HepG2 (cell line): ENCODE measurements at regions not wholly inside any gene's neighbourhood (a gene's known extent, or its start where the extent isn't known, plus 50 kb on each side); places are given as distances from the start of the nearest gene placed in this dataset.

Experiments
- ATAC-seq: fragments of 200-7000 bp; cut with Tn5 transposase; 3 replicates; pipeline ENCODE4 v1.9.1; 2020; ENCODE audit warnings: mild to moderate bottlenecking, moderate library complexity
- BruUV-seq: library from RNA; stranded (reverse); fragments of 400-500 nt; replicated peaks from 2 replicates; lab custom pipeline; 2021; lab: Mats Ljungman, UMichigan
- CTCF ChIA-PET: fragments of 300-600 bp; formaldehyde crosslinking; extraction: SDS; loops from one replicate; lab custom pipeline; 2021; ENCODE audit warnings: low total read pairs, inconsistent platforms, low intra/inter-chr PET ratio; lab: Yijun Ruan, JAX
- POLR2A ChIA-PET: fragments of 350-600 bp; sonication (Branson Sonifier 250); formaldehyde crosslinking; loops from one replicate; lab custom pipeline; 2020; ENCODE audit warnings: antibody characterized with exemption, inconsistent platforms; lab: Yijun Ruan, JAX
- DNase-seq: peaks from one replicate; pipeline ENCODE4 v3.0.0-alpha.2; 2015; ENCODE audit warnings: low spot score
- FAIRE-seq: peaks from 3 replicates; lab custom pipeline; 2011; peaks lifted over from hg19 to GRCh38; lab: Jason Lieb, UNC
- H2AFZ ChIP-seq: one replicate; pipeline ENCODE4 v1.6.1; 2011; ENCODE audit warnings: low read length, inconsistent platforms
- H3K27ac ChIP-seq: fragments of 300-600 bp; 3 replicates; pipeline ENCODE4 v1.8.0; 2011; ENCODE audit warnings: mixed run types, mild to moderate bottlenecking, mixed read lengths, low read length, inconsistent platforms; ENCODE audit not compliant: insufficient read depth; ENCODE audit errors: extremely low read length
- H3K27me3 ChIP-seq, 2 experiments: fragments of 200-600 bp in 1 of 2; 2 replicates in 1 of 2; 3 replicates in 1 of 2; pipeline versions ENCODE4 v1.6.0 to v1.8.0; 2011; ENCODE audit warnings: low read length in 2 of 2, mild to moderate bottlenecking in 2 of 2, moderate library complexity in 2 of 2, inconsistent platforms in 1 of 2; ENCODE audit not compliant: insufficient read depth in 2 of 2, control insufficient read depth in 1 of 2
- H3K36me3 ChIP-seq, 2 experiments: fragments of 200-600 bp in 1 of 2; replicated peaks in 1 of 2; 2 replicates in 1 of 2; 3 replicates in 1 of 2; pipeline versions ENCODE4 v1.5.1 to v1.8.0; 2011; ENCODE audit warnings: low read length in 2 of 2, inconsistent platforms in 1 of 2; ENCODE audit not compliant: insufficient read depth in 2 of 2, control insufficient read depth in 1 of 2
- H3K4me1 ChIP-seq: 2 replicates; pipeline ENCODE4 v1.5.1; 2012; ENCODE audit warnings: low read length, inconsistent platforms; ENCODE audit not compliant: insufficient read depth
- H3K4me2 ChIP-seq: 2 replicates; pipeline ENCODE4 v1.6.0; 2011; ENCODE audit warnings: low read depth, low read length, inconsistent platforms
- H3K4me3 ChIP-seq, 3 experiments: fragments of 200-600 bp in 1 of 3; sonication (generic), shearing (Covaris generic) in 1 of 3; replicated peaks in 1 of 3; 2 replicates each; pipeline ENCODE4 v1.5.1; 2011 to 2016; ENCODE audit warnings: low read length in 3 of 3, inconsistent platforms in 2 of 3, low read depth in 2 of 3, mild to moderate bottlenecking in 2 of 3, control low read depth in 1 of 3, mixed read lengths in 1 of 3; ENCODE audit not compliant: insufficient read depth in 1 of 3
- H3K79me2 ChIP-seq: one replicate; pipeline ENCODE4 v1.6.1; 2011; ENCODE audit warnings: low read length, inconsistent platforms; ENCODE audit not compliant: insufficient read depth
- H3K9ac ChIP-seq: 2 replicates; pipeline ENCODE4 v1.6.0; 2011; ENCODE audit warnings: mild to moderate bottlenecking, low read depth, low read length, inconsistent platforms; ENCODE audit not compliant: insufficient read depth
- H3K9me3 ChIP-seq: 2 replicates; pipeline ENCODE4 v1.5.1; 2012; ENCODE audit warnings: mild to moderate bottlenecking, low read length
- H4K20me1 ChIP-seq: 2 replicates; pipeline ENCODE4 v1.6.0; 2011; ENCODE audit warnings: inconsistent platforms, mild to moderate bottlenecking, low read length, moderate library complexity; ENCODE audit not compliant: insufficient read depth
- BCL6 ChIP-seq: IDR thresholded peaks from 2 replicates; pipeline ENCODE4 v1.6.1; 2016; ENCODE audit warnings: missing genetic modification reagents, missing compliant biosample characterization
- CENPX ChIP-seq: sonication (generic); formaldehyde crosslinking; IDR thresholded peaks from 2 replicates; pipeline ENCODE4 v1.9.0; 2021; ENCODE audit warnings: mild to moderate bottlenecking, missing genetic modification reagents, moderate library complexity
- GTF2F1 ChIP-seq: fragments of 150-350 bp; IDR thresholded peaks from 2 replicates; pipeline ENCODE4 v1.6.1; 2014; ENCODE audit warnings: low read length
- HNRNPUL1 ChIP-seq: fragments of 200-400 bp; formaldehyde crosslinking; IDR thresholded peaks from 2 replicates; pipeline ENCODE4 v1.6.1; 2017; ENCODE audit warnings: low read depth, mild to moderate bottlenecking, low read length, moderate library complexity
- MAFF ChIP-seq: IDR thresholded peaks from 2 replicates; pipeline ENCODE4 v1.6.1; 2011; ENCODE audit warnings: low read depth, low read length, improper control_type of control experiment
- MAFK ChIP-seq, 2 experiments: IDR thresholded peaks in 1 of 2; conservative IDR thresholded peaks in 1 of 2; 2 replicates each; pipeline ENCODE4 v1.6.1; 2011; ENCODE audit warnings: improper control_type of control experiment in 2 of 2, low read length in 2 of 2
- MZF1 ChIP-seq: sonication (generic); formaldehyde crosslinking; IDR thresholded peaks from 2 replicates; pipeline ENCODE4 v1.8.1; 2023; ENCODE audit warnings: mild to moderate bottlenecking, missing genetic modification reagents, borderline replicate concordance
- SIX1 ChIP-seq: sonication (generic); formaldehyde crosslinking; IDR thresholded peaks from 2 replicates; pipeline ENCODE4 v1.4.0; 2020; ENCODE audit warnings: missing genetic modification reagents, borderline replicate concordance
- ZNF83 ChIP-seq: sonication (generic); formaldehyde crosslinking; IDR thresholded peaks from 2 replicates; pipeline ENCODE4 v1.4.0; 2020; ENCODE audit warnings: missing genetic modification reagents, mild to moderate bottlenecking, borderline replicate concordance
- ZNF891 ChIP-seq: sonication (generic); formaldehyde crosslinking; IDR thresholded peaks from 2 replicates; pipeline ENCODE4 v1.5.0; 2020; ENCODE audit warnings: mild to moderate bottlenecking, missing genetic modification reagents
- ZSCAN9 ChIP-seq: IDR thresholded peaks from 2 replicates; pipeline ENCODE4 v1.6.1; 2016; ENCODE audit warnings: borderline replicate concordance
- WGBS: methylation state at CpG from one replicate; pipeline ENCODE4 v1.1.6; 2017; ENCODE audit warnings: low lambda C conversion rate; 5-methylcytosine and 5-hydroxymethylcytosine counted together
- in situ Hi-C: cut with HindIII; loops from 2 replicates; pipeline ENCODE4 v1.10.0; 2017; ENCODE audit warnings: low pct_unique_long_range_greater_than_20kb; ENCODE audit not compliant: extremely low pct_ligation_motif_present
- intact Hi-C: fragments of 100-400 bp; cut with micrococcal nuclease; formaldehyde crosslinking; loops from one replicate; pipeline ENCODE4 v1.10.0; 2022; ENCODE audit not compliant: unreplicated experiment
- TF ChIP-seq, protein P1 (sequence below): IDR thresholded peaks from 2 replicates; pipeline ENCODE4 v1.4.0; 2020; ENCODE audit warnings: mild to moderate bottlenecking, missing genetic modification reagents
- TF ChIP-seq, protein P2 (sequence below): sonication (generic); formaldehyde crosslinking; IDR thresholded peaks from 2 replicates; pipeline ENCODE4 v1.4.0; 2020; ENCODE audit warnings: missing genetic modification reagents

DNA sequence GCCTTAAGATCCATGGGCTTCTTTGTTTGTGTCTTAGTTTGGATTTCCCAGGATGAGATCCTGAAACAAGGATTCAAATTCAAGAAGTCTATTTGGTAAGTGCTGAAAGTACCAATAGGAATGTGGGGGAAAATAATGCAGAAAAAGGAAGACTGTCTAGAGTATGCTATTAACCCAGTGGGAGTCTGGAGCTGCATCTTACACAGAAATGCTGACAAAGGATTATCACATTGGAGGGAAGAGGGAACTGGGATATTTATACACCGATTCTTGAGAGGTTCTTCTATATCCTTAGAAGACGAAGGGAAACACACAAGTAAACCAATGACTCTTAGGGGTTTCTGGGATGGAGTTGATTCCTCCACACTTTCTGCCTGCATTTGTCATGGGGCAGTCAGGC lies 294.8 kb upstream of the FIGN start:
- ATAC-seq (no peak), DNase-seq (no peak), FAIRE-seq (no peak)
- Histone ChIP-seq H3K4me3 (no peak overlapping the region), H3K9ac (no peak overlapping the region), H3K36me3 (no peaks in the 10 kb centered on the region), H3K4me2 (no peak overlapping the region), H3K79me2 (no peaks in the 10 kb centered on the region), H3K4me1 (no peaks in the 10 kb centered on the region), H2AFZ (no peak overlapping the region), H3K27ac (no peak overlapping the region), H3K9me3 (no peaks in the 10 kb centered on the region), H4K20me1 (no peaks in the 10 kb centered on the region), H3K27me3 (no peaks in the 10 kb centered on the region)
- TF ChIP-seq MAFF: peak; percentile 78
- no peak for TF ChIP-seq MZF1 (CRISPR knock-in tag)
- no peak for TF ChIP-seq ZSCAN9 (CRISPR knock-in tag)
- TF ChIP-seq MAFK (conservative IDR thresholded peaks at IDR 0.05 in 1 of 2, IDR thresholded peaks at IDR 0.05 in 1 of 2; ENCODE audit: low read length in 2 of 2): peak; percentile 89 to 91
- BruUV-seq: no TSS peak
- POLR2A ChIA-PET: no interaction called here
- WGBS: 6% methylated on average over 2 of the region's 2 CpGs
- intact Hi-C loops: no loop called here
- in situ Hi-C loops: no loop called here
- CTCF ChIA-PET: no interaction called here

DNA sequence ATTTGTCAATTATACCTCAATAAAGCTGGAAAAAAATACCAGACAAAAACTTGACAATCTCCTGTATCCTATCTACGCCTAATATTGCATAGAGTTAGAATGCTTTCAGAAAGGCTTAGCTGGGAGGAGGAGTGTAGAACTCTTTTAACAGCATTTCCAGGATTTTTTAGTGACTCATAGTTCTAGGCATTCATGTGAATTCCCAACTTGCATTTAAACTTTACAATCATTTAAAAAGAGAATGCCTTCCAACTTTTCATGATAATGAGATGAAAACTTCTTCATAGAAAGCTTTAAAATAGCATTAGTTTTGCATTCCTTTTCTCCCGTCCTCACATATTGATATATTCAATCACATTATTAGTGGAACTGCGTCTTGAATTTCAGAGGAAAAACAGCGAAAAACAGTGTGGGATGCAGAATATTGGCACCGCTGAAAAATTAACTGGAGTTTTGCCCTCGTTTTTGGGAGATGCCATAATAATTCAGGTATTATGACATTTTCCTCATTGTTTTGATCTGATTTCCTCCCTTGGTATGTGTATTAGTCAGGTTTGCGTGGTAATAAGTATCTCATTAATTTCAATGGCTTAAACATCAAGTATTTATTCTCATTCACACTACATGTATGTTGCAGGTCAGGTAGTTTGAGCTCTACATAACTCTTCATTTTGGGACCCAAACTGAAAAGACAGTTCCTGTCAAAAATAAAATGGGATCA lies 293.2 kb upstream of the FIGN start:
- H3K4me2 ChIP-seq: no peak overlapping the region
- no peaks in the 10 kb centered on the region for H4K20me1 ChIP-seq
- no peak overlapping the region for H3K4me3 ChIP-seq
- in situ Hi-C loops: no loop called here
- CTCF ChIA-PET: no interaction called here
- BruUV-seq: no TSS peak
- WGBS: 24% methylated on average over 7 of the region's 7 CpGs
- no peaks in the 10 kb centered on the region for H3K9me3 ChIP-seq
- H3K79me2 ChIP-seq: no peaks in the 10 kb centered on the region
- no peak for FAIRE-seq
- POLR2A ChIA-PET: no interaction called here
- intact Hi-C loops: no loop called here
- no peaks in the 10 kb centered on the region for H3K36me3 ChIP-seq
- no peak overlapping the region for H2AFZ ChIP-seq
- no peaks in the 10 kb centered on the region for H3K4me1 ChIP-seq
- no peak for ATAC-seq
- no peak overlapping the region for H3K27ac ChIP-seq
- no peaks in the 10 kb centered on the region for H3K27me3 ChIP-seq
- H3K9ac ChIP-seq: no peak overlapping the region
- no peak for DNase-seq
- no peak for TF ChIP-seq ZNF891 (CRISPR knock-in tag)
- TF ChIP-seq, protein P1, sequence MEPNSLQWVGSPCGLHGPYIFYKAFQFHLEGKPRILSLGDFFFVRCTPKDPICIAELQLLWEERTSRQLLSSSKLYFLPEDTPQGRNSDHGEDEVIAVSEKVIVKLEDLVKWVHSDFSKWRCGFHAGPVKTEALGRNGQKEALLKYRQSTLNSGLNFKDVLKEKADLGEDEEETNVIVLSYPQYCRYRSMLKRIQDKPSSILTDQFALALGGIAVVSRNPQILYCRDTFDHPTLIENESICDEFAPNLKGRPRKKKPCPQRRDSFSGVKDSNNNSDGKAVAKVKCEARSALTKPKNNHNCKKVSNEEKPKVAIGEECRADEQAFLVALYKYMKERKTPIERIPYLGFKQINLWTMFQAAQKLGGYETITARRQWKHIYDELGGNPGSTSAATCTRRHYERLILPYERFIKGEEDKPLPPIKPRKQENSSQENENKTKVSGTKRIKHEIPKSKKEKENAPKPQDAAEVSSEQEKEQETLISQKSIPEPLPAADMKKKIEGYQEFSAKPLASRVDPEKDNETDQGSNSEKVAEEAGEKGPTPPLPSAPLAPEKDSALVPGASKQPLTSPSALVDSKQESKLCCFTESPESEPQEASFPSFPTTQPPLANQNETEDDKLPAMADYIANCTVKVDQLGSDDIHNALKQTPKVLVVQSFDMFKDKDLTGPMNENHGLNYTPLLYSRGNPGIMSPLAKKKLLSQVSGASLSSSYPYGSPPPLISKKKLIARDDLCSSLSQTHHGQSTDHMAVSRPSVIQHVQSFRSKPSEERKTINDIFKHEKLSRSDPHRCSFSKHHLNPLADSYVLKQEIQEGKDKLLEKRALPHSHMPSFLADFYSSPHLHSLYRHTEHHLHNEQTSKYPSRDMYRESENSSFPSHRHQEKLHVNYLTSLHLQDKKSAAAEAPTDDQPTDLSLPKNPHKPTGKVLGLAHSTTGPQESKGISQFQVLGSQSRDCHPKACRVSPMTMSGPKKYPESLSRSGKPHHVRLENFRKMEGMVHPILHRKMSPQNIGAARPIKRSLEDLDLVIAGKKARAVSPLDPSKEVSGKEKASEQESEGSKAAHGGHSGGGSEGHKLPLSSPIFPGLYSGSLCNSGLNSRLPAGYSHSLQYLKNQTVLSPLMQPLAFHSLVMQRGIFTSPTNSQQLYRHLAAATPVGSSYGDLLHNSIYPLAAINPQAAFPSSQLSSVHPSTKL (CRISPR knock-in tag): no peak
- no peak for TF ChIP-seq ZNF83 (CRISPR knock-in tag)
- no peak for TF ChIP-seq SIX1 (CRISPR knock-in tag)
- no peak for TF ChIP-seq BCL6 (CRISPR knock-in tag)
- no peak for TF ChIP-seq HNRNPUL1
- TF ChIP-seq CENPX (CRISPR knock-in tag): no peak
- no peak for TF ChIP-seq GTF2F1
- TF ChIP-seq, protein P2, sequence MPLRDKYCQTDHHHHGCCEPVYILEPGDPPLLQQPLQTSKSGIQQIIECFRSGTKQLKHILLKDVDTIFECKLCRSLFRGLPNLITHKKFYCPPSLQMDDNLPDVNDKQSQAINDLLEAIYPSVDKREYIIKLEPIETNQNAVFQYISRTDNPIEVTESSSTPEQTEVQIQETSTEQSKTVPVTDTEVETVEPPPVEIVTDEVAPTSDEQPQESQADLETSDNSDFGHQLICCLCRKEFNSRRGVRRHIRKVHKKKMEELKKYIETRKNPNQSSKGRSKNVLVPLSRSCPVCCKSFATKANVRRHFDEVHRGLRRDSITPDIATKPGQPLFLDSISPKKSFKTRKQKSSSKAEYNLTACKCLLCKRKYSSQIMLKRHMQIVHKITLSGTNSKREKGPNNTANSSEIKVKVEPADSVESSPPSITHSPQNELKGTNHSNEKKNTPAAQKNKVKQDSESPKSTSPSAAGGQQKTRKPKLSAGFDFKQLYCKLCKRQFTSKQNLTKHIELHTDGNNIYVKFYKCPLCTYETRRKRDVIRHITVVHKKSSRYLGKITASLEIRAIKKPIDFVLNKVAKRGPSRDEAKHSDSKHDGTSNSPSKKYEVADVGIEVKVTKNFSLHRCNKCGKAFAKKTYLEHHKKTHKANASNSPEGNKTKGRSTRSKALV (CRISPR knock-in tag): no peak
